ENCODE measurements at regions not wholly inside any gene's neighbourhood (a gene's known extent, or its start where the extent isn't known, plus 50 kb on each side); places are given as distances from the start of the nearest gene placed in this dataset.
A peak's percentile ranks its signal among the peaks of the same experiment; 100 is the strongest.

DNA sequence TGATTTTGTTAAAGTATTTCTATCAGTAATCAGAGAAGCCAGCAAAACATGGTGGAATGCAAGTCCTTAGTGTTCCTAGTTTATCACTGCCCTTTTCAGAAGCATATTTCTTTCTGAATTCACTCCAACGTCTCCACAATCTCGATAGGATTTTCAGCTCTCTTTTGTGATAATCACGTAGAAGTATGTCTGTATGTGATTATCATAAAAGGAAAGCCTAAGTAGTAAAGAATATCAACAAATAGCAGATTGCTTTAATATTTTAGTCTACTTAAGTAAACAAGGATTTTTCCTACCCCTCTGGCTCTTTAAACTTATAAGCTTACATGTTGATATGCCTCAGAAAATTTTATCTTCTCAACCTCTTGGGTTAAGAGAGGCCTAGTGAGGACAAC, 147.4 kb upstream of the NUDT4 start:
- H3K27me3 ChIP-seq (replicated peaks; ENCODE audit: insufficient read depth), result no peaks in the 10 kb centered on the region
- no peaks in the 10 kb centered on the region for H3K36me3 ChIP-seq (ENCODE audit: low read depth)
- no peaks in the 10 kb centered on the region for H3F3A ChIP-seq (ENCODE audit: insufficient read depth)
- peak overlapping the region; percentile 22 for H2AFZ ChIP-seq
- no peaks in the 10 kb centered on the region for H4K20me1 ChIP-seq (ENCODE audit: insufficient read depth)
- no peak overlapping the region for H3K9ac ChIP-seq
- no peaks in the 10 kb centered on the region for H3K9me3 ChIP-seq (ENCODE audit: low read depth)
- no peak overlapping the region for H3K4me3 ChIP-seq
- 51 to 65% methylated on average over 3 of the region's 3 CpGs for WGBS, 2 experiments (ENCODE audit: low coverage in 1 of 2, low lambda C conversion rate in 2 of 2, missing lambda C conversion rate in 2 of 2)
- peaks cover 15% of the 10 kb centered on the region for H3K4me1 ChIP-seq (ENCODE audit: insufficient read depth)
- no peaks in the 10 kb centered on the region for H3K79me2 ChIP-seq (ENCODE audit: insufficient read depth)
- no peak overlapping the region for H3K4me2 ChIP-seq (ENCODE audit: unreplicated experiment)
- H3K9me2 ChIP-seq (ENCODE audit: insufficient read depth), result no peaks in the 10 kb centered on the region
- no peak for DNase-seq
- in situ Hi-C loops (cut with MboI), result no loop called here
- H3K27ac ChIP-seq, result peak overlapping the region; percentile 75
- no peak for TF ChIP-seq EZH2 (IDR thresholded peaks at IDR 0.05; ENCODE audit: insufficient read depth, poor library complexity, severe bottlenecking)
- no peak for TF ChIP-seq EZH2phosphoT487 (IDR thresholded peaks at IDR 0.05; ENCODE audit: insufficient read depth, low read depth)

- DNase-seq, result no peak
- Histone ChIP-seq H3K27ac (no peak overlapping the region), H3K4me1 (ENCODE audit: insufficient read depth) (peaks cover 15% of the 10 kb centered on the region), H2AFZ (no peak overlapping the region), H3K9ac (no peak overlapping the region), H3K36me3 (ENCODE audit: low read depth) (no peaks in the 10 kb centered on the region), H3K27me3 (replicated peaks; ENCODE audit: insufficient read depth) (no peaks in the 10 kb centered on the region), H3K4me3 (no peak overlapping the region), H3K9me2 (ENCODE audit: insufficient read depth) (no peaks in the 10 kb centered on the region), H3K9me3 (ENCODE audit: low read depth) (no peaks in the 10 kb centered on the region), H4K20me1 (ENCODE audit: insufficient read depth) (no peaks in the 10 kb centered on the region), H3K79me2 (ENCODE audit: insufficient read depth) (no peaks in the 10 kb centered on the region), H3K4me2 (ENCODE audit: unreplicated experiment) (no peak overlapping the region), H3F3A (ENCODE audit: insufficient read depth) (no peaks in the 10 kb centered on the region)
- 94 to 96% methylated on average over 6 of the region's 6 CpGs for WGBS, 2 experiments (ENCODE audit: low coverage in 1 of 2, low lambda C conversion rate in 2 of 2, missing lambda C conversion rate in 2 of 2)
- in situ Hi-C loops (cut with MboI), result no loop called here
- TF ChIP-seq EZH2phosphoT487 (IDR thresholded peaks at IDR 0.05; ENCODE audit: insufficient read depth, low read depth) (no peak), EZH2 (IDR thresholded peaks at IDR 0.05; ENCODE audit: insufficient read depth, poor library complexity, severe bottlenecking) (no peak)
These were observed 145.8 kb upstream of the NUDT4 start for GRCh38 chr12:93231938-93232337.

DNA sequence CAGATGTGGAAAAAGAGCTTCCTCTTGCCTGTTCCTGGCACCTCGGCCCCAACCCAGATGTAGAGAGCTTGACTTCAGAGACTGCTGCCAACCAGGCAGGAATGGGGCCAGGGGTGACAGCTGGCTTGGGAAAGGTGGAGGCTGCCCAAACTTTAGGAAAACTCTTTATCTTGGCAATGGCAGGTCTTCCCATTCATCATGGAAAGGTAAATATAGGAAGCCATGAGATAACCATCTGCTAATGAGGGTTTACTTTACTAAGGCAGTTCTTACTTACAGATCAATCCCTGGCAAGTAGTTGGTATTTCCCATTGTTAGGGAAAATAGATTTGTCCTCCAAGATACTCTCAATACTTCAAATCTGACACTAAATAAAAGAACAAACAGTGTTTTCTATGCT, 143.1 kb upstream of the NUDT4 start:
- Histone ChIP-seq H2AFZ (no peak overlapping the region), H3F3A (ENCODE audit: insufficient read depth) (no peaks in the 10 kb centered on the region), H3K9ac (no peak overlapping the region), H3K9me2 (ENCODE audit: insufficient read depth) (no peaks in the 10 kb centered on the region), H3K4me3 (no peak overlapping the region), H3K4me2 (ENCODE audit: unreplicated experiment) (no peak overlapping the region), H3K27me3 (replicated peaks; ENCODE audit: insufficient read depth) (no peaks in the 10 kb centered on the region), H3K9me3 (ENCODE audit: low read depth) (no peaks in the 10 kb centered on the region), H3K27ac (no peak overlapping the region), H3K79me2 (ENCODE audit: insufficient read depth) (no peaks in the 10 kb centered on the region), H3K36me3 (ENCODE audit: low read depth) (no peaks in the 10 kb centered on the region), H3K4me1 (ENCODE audit: insufficient read depth) (peaks cover 9% of the 10 kb centered on the region), H4K20me1 (ENCODE audit: insufficient read depth) (no peaks in the 10 kb centered on the region)
- no peak for DNase-seq
- no peak for TF ChIP-seq EZH2 (IDR thresholded peaks at IDR 0.05; ENCODE audit: insufficient read depth, poor library complexity, severe bottlenecking)
- no peak for TF ChIP-seq EZH2phosphoT487 (IDR thresholded peaks at IDR 0.05; ENCODE audit: insufficient read depth, low read depth)
- in situ Hi-C loops (cut with MboI), result no loop called here
- WGBS, 2 experiments (ENCODE audit: low coverage in 1 of 2, low lambda C conversion rate in 2 of 2, missing lambda C conversion rate in 2 of 2), result 27 to 40% methylated on average over 1 of the region's 1 CpG

DNA sequence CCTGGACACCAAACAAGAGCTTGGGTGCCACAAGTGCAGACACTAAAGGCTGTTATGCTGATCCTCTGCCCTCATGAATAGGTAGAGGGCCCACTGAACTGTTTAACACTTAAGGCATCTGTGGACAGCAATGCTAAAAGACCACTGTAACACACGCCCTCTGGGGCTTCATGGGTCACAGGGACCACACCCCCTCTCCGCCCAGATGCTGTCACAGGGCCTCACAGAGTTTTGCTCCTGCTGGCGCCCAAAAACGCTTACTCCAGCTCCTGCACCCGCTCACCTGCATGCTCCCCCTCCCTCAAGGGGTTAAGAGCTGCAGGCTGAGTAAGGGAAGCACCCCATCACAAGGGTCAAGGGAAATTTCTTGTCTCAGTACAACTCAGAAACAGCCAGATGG, 141.8 kb upstream of the NUDT4 start:
- in situ Hi-C loops (cut with MboI), result no loop called here
- Histone ChIP-seq H3K27ac (no peak overlapping the region), H3K9me2 (ENCODE audit: insufficient read depth) (no peaks in the 10 kb centered on the region), H3K4me3 (no peak overlapping the region), H3K9me3 (ENCODE audit: low read depth) (no peaks in the 10 kb centered on the region), H3K27me3 (replicated peaks; ENCODE audit: insufficient read depth) (no peaks in the 10 kb centered on the region), H3K79me2 (ENCODE audit: insufficient read depth) (no peaks in the 10 kb centered on the region), H3K4me2 (ENCODE audit: unreplicated experiment) (no peak overlapping the region), H3K4me1 (ENCODE audit: insufficient read depth) (no peaks in the 10 kb centered on the region), H3K36me3 (ENCODE audit: low read depth) (no peaks in the 10 kb centered on the region), H4K20me1 (ENCODE audit: insufficient read depth) (no peaks in the 10 kb centered on the region), H3K9ac (no peak overlapping the region), H2AFZ (no peak overlapping the region), H3F3A (ENCODE audit: insufficient read depth) (no peaks in the 10 kb centered on the region)
- TF ChIP-seq EZH2 (IDR thresholded peaks at IDR 0.05; ENCODE audit: insufficient read depth, poor library complexity, severe bottlenecking) (no peak), EZH2phosphoT487 (IDR thresholded peaks at IDR 0.05; ENCODE audit: insufficient read depth, low read depth) (no peak)
- no peak for DNase-seq
- 80 to 83% methylated on average over 5 of the region's 5 CpGs for WGBS, 2 experiments (ENCODE audit: low coverage in 1 of 2, low lambda C conversion rate in 2 of 2, missing lambda C conversion rate in 2 of 2)
